ENCODE measurements at regions not wholly inside any gene's neighbourhood (a gene's known extent, or its start where the extent isn't known, plus 50 kb on each side); places are given as distances from the start of the nearest gene placed in this dataset.

DNA sequence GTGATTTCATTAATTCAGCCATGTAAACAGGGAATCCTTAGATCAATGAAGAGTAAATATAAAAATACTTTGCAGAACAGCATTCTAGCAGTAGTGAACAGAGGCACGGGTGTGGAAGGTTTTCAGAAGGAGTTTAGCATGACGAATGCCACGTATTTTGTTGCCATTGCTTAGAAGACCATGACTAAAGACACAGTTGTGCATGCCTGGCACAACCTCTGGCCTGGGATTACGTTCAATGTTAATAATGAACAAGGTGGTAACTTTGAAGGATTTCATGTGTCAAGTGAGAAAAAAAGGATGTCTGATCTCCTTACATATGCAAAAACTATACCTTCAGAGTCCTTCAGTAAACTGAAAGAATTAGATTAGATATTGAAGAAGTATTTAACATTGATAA, 171.9 kb downstream of the MAGEB5 start:
- no peak for TF ChIP-seq YY1 (IDR thresholded peaks at IDR 0.05; ENCODE audit: insufficient read depth, insufficient read length)
- no peak for TF ChIP-seq ZNF274 (IDR thresholded peaks at IDR 0.05; ENCODE audit: low read depth, low read length)

Measured in NT2/D1 (cell line).